ENCODE measurements at regions not wholly inside any gene's neighbourhood (a gene's known extent, or its start where the extent isn't known, plus 50 kb on each side); places are given as distances from the start of the nearest gene placed in this dataset.
"Not testable (repeated sequence)": the region's sequence is repeated elsewhere in the genome, so short reads cannot be mapped to it uniquely, and the experiment has no call there.

DNA sequence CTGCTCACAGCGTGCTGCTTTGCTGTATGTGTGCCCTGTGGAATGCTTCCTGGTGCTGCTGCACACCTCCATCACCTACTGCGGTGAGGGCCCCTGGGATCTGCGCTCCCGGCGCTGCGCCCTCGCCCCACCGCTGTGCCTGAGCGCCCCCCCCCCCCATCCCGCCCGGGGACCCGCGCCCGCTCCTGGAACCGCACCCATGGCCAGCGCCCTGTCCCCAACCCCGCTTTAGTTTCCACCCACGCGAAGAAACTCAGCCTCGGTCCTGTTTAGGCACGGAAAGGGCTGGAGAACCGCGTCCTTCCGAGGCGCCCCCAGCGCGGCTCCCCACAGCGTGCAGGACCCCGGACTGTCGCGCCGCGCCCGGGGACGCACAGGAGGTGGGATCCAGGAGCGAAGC is 265.5 kb downstream of the POTEB3 start:
- H3K79me2 ChIP-seq (ENCODE audit: control insufficient read depth, insufficient read depth, low read length); BruUV-seq (replicated peaks); H3K9ac ChIP-seq (ENCODE audit: control insufficient read depth, insufficient read depth, low read length); SMC1A ChIA-PET (ENCODE audit: uncharacterized antibody, unreplicated experiment); H3K9me3 ChIP-seq (replicated peaks; ENCODE audit: control insufficient read depth, insufficient read depth, low read length); FAIRE-seq; H2AFZ ChIP-seq (ENCODE audit: control insufficient read depth, low read depth, low read length); H3K4me1 ChIP-seq (ENCODE audit: control insufficient read depth, insufficient read depth, low read length); RAD21 ChIA-PET (ENCODE audit: unreplicated experiment); intact Hi-C loops (cut with micrococcal nuclease; ENCODE audit: unreplicated experiment); in situ Hi-C loops (cut with MboI); H3K27me3 ChIP-seq (replicated peaks in 1 of 2; ENCODE audit: control insufficient read depth in 2 of 2, insufficient read depth in 2 of 2, low read length in 1 of 2); ATAC-seq; DNase-seq (ENCODE audit: low read depth, low spot score); H4K20me1 ChIP-seq (ENCODE audit: control insufficient read depth, insufficient read depth); CTCF ChIA-PET; H3K4me2 ChIP-seq (ENCODE audit: control insufficient read depth, insufficient read depth); H3K36me3 ChIP-seq (ENCODE audit: control insufficient read depth in 2 of 2, insufficient read depth in 2 of 2, low read length in 1 of 2); H3K27ac ChIP-seq (ENCODE audit: control insufficient read depth, insufficient read depth); H3K4me3 ChIP-seq; POLR2A ChIA-PET: not testable (repeated sequence)
- WGBS (ENCODE audit: insufficient coverage, insufficient replicate concordance, low lambda C conversion rate, missing lambda C conversion rate): 67% methylated on average over 1 of the region's 36 CpGs

DNA sequence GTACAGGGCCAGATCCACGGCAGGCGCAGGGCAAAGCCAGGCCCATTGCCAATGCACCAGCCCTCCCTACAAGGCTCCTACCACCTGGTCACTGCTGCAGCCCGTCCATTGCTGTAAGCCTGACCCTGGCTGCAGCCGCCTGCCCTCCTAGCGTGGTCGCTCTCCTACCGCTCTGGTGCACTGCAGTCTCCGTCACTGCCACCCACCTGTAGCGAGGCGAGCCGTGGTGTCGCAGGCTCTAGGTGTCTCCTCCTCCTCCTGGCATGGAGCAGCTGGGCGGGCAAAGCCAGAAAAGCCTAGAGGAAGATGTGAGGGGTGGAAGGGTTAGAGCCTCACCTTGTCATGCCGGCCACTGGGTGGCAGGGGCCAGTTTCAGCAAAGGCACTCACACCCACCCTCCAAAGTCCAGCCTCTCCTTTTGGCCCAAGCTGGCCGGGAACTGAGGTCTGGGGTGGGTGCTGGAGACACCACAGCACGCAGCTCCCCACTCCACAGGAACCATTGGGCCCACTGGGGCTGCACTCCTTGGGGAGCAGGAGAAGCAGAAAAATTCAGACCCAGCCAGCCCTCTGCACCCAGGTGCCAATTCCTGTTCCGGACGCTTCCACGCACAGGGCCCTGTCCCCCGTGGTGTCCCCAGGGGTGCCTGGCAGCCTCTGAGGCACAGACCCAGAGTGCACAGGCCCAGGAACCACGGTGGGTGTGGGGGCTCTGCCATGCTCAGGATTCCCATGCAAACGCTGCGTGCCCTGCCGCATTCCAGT is 285.3 kb upstream of the POTEB2 start:
- in situ Hi-C loops (cut with MboI); H4K20me1 ChIP-seq (ENCODE audit: control insufficient read depth, insufficient read depth); H3K36me3 ChIP-seq (ENCODE audit: control insufficient read depth in 2 of 2, insufficient read depth in 2 of 2, low read length in 1 of 2); CTCF ChIA-PET; DNase-seq (ENCODE audit: low read depth, low spot score); H3K79me2 ChIP-seq (ENCODE audit: control insufficient read depth, insufficient read depth, low read length); H3K4me3 ChIP-seq; H3K9me3 ChIP-seq (replicated peaks; ENCODE audit: control insufficient read depth, insufficient read depth, low read length); RAD21 ChIA-PET (ENCODE audit: unreplicated experiment); H3K27ac ChIP-seq (ENCODE audit: control insufficient read depth, insufficient read depth); H3K4me2 ChIP-seq (ENCODE audit: control insufficient read depth, insufficient read depth); H3K9ac ChIP-seq (ENCODE audit: control insufficient read depth, insufficient read depth, low read length); H3K4me1 ChIP-seq (ENCODE audit: control insufficient read depth, insufficient read depth, low read length); H3K27me3 ChIP-seq (replicated peaks in 1 of 2; ENCODE audit: control insufficient read depth in 2 of 2, insufficient read depth in 2 of 2, low read length in 1 of 2); intact Hi-C loops (cut with micrococcal nuclease; ENCODE audit: unreplicated experiment); SMC1A ChIA-PET (ENCODE audit: uncharacterized antibody, unreplicated experiment); H2AFZ ChIP-seq (ENCODE audit: control insufficient read depth, low read depth, low read length); BruUV-seq (replicated peaks); FAIRE-seq; ATAC-seq; POLR2A ChIA-PET: not testable (repeated sequence)
- 57% methylated on average over 5 of the region's 24 CpGs for WGBS (ENCODE audit: insufficient coverage, insufficient replicate concordance, low lambda C conversion rate, missing lambda C conversion rate)

DNA sequence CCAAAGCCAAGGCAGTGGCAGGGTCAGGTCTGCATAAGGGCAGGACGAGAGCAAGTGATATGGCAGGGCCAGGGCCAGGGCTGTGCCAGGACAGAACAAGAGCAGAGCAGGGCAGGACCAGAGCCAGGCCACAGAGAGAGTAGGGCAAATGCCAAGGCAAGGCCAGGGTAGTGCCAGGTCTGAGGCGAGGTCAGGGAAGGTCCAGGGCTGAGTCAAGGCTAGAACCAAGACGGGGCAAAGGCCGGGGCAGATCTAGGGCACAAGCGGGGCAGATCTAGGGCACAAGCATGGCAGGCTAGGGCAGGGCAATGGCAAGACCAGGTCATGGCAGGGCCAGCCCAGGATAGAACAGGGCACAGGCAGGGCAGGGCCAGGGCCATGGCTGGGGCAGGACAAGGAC is 282.0 kb upstream of the POTEB2 start:
- H3K4me1 ChIP-seq (ENCODE audit: control insufficient read depth, insufficient read depth, low read length); POLR2A ChIA-PET; CTCF ChIA-PET; BruUV-seq (replicated peaks); H3K9me3 ChIP-seq (replicated peaks; ENCODE audit: control insufficient read depth, insufficient read depth, low read length); FAIRE-seq; ATAC-seq; SMC1A ChIA-PET (ENCODE audit: uncharacterized antibody, unreplicated experiment); H3K36me3 ChIP-seq (ENCODE audit: control insufficient read depth in 2 of 2, insufficient read depth in 2 of 2, low read length in 1 of 2); in situ Hi-C loops (cut with MboI); H3K4me3 ChIP-seq; H3K79me2 ChIP-seq (ENCODE audit: control insufficient read depth, insufficient read depth, low read length); H4K20me1 ChIP-seq (ENCODE audit: control insufficient read depth, insufficient read depth); RAD21 ChIA-PET (ENCODE audit: unreplicated experiment); H3K9ac ChIP-seq (ENCODE audit: control insufficient read depth, insufficient read depth, low read length); H2AFZ ChIP-seq (ENCODE audit: control insufficient read depth, low read depth, low read length); DNase-seq (ENCODE audit: low read depth, low spot score); H3K27ac ChIP-seq (ENCODE audit: control insufficient read depth, insufficient read depth); H3K4me2 ChIP-seq (ENCODE audit: control insufficient read depth, insufficient read depth); H3K27me3 ChIP-seq (replicated peaks in 1 of 2; ENCODE audit: control insufficient read depth in 2 of 2, insufficient read depth in 2 of 2, low read length in 1 of 2); intact Hi-C loops (cut with micrococcal nuclease; ENCODE audit: unreplicated experiment): not testable (repeated sequence)
- WGBS (ENCODE audit: insufficient coverage, insufficient replicate concordance, low lambda C conversion rate, missing lambda C conversion rate): no CpG with 5 or more reads among the region's 5 CpGs

DNA sequence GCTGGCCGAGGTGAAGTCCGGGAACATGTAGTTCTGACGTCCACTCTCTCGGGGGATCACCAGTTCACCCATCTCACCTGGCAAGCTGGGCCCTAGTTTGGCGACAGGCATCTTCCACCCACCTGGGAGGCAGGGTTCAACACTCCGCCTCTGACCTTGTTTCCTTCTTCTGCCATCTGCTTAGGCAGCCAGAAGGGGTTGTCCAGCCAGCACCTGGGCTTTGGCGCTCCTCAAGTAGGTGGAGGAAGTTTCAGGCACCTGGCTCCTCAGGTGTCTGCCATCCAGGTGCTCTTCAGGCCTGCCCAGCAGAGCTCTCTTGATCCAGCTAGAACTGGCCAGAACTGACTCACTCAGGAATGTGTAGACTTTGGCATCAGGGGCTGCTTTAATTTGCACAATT is 267.8 kb upstream of the POTEB2 start:
- SMC1A ChIA-PET (ENCODE audit: uncharacterized antibody, unreplicated experiment); H3K9me3 ChIP-seq (replicated peaks; ENCODE audit: control insufficient read depth, insufficient read depth, low read length); H3K27ac ChIP-seq (ENCODE audit: control insufficient read depth, insufficient read depth); H3K9ac ChIP-seq (ENCODE audit: control insufficient read depth, insufficient read depth, low read length); H3K4me2 ChIP-seq (ENCODE audit: control insufficient read depth, insufficient read depth); H3K27me3 ChIP-seq (replicated peaks in 1 of 2; ENCODE audit: control insufficient read depth in 2 of 2, insufficient read depth in 2 of 2, low read length in 1 of 2); in situ Hi-C loops (cut with MboI); H3K79me2 ChIP-seq (ENCODE audit: control insufficient read depth, insufficient read depth, low read length); H2AFZ ChIP-seq (ENCODE audit: control insufficient read depth, low read depth, low read length); DNase-seq (ENCODE audit: low read depth, low spot score); RAD21 ChIA-PET (ENCODE audit: unreplicated experiment); H4K20me1 ChIP-seq (ENCODE audit: control insufficient read depth, insufficient read depth); H3K4me1 ChIP-seq (ENCODE audit: control insufficient read depth, insufficient read depth, low read length); H3K4me3 ChIP-seq; BruUV-seq (replicated peaks); H3K36me3 ChIP-seq (ENCODE audit: control insufficient read depth in 2 of 2, insufficient read depth in 2 of 2, low read length in 1 of 2); CTCF ChIA-PET; POLR2A ChIA-PET; ATAC-seq; FAIRE-seq; intact Hi-C loops (cut with micrococcal nuclease; ENCODE audit: unreplicated experiment): not testable (repeated sequence)
- WGBS (ENCODE audit: insufficient coverage, insufficient replicate concordance, low lambda C conversion rate, missing lambda C conversion rate): no CpG with 5 or more reads among the region's 7 CpGs
